ENCODE measurements at regions not wholly inside any gene's neighbourhood (a gene's known extent, or its start where the extent isn't known, plus 50 kb on each side); places are given as distances from the start of the nearest gene placed in this dataset.

DNA sequence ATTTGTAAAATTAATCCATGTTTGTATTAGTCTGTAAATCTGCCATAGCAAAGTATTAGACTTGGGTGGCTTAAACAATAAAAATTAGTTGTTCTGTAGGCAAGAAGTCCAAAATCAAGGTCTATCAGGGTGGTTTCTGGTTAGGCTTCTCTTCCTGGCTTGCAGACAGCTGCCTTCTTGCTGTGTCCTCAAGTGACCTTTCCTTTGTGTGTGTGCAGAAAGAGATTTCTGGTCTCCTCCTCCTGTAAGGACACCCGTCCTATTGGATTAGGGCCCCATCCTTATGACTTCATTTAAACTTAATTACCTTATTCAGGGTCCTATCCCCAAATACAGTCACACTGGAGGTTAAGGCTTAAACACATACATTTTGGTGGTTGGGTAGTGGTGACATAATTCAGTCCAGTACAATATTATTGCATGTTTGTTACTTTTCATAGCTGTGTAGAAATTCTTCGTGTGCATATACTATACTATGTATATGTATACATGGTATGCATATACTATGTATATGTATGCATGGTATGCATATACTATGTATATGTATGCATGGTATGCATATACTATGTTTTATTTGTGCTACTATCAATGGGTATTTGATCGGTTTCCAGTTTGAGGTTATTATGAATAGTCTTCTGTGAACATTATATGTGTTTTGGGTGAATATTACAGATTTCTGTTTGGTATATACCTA is 57.9 kb upstream of the RNU6-1 start:
- Mint-ChIP-seq H3K27ac (no peak overlapping the region), H3K9me3 (ENCODE audit: insufficient read depth) (peaks cover 2% of the 10 kb centered on the region), H3K4me1 (no peaks in the 10 kb centered on the region), H3K27me3 (no peaks in the 10 kb centered on the region), H3K4me3 (no peak overlapping the region)
- Histone ChIP-seq H3K9ac (ENCODE audit: low read length) (no peak overlapping the region), H2AFZ (ENCODE audit: insufficient read depth, low read depth, low read length, poor library complexity, severe bottlenecking) (no peak overlapping the region), H3K27ac (ENCODE audit: low read length in 2 of 2) (no peak overlapping the region), H4K20me1 (ENCODE audit: control insufficient read depth, insufficient read depth, low read length, poor library complexity, severe bottlenecking) (no peaks in the 10 kb centered on the region), H3K79me2 (ENCODE audit: control insufficient read depth, insufficient read depth, low read length) (no peaks in the 10 kb centered on the region), H3K4me3 (ENCODE audit: control extremely low read depth in 1 of 5, extremely low read depth in 1 of 5, insufficient read depth in 1 of 5, low read depth in 2 of 5, low read length in 4 of 5) (no peak overlapping the region), H3K4me2 (replicated peaks; ENCODE audit: low read depth, low read length, poor library complexity, severe bottlenecking) (no peak overlapping the region), H3K4me1 (ENCODE audit: control insufficient read depth in 2 of 2, insufficient read depth in 2 of 2, low read length in 2 of 2) (no peaks in the 10 kb centered on the region), H3K27me3 (replicated peaks in 1 of 4; ENCODE audit: control extremely low read depth in 1 of 4, control insufficient read depth in 3 of 4, insufficient read depth in 4 of 4, low read length in 3 of 4) (peaks cover 0 to 3% (median 0%) of the 10 kb centered on the region in 4 experiments), H3K36me3 (replicated peaks in 1 of 2; ENCODE audit: control extremely low read depth in 1 of 2, control insufficient read depth in 1 of 2, extremely low read depth in 1 of 2, insufficient read depth in 2 of 2, low read length in 1 of 2) (no peaks in the 10 kb centered on the region), H3K9me3 (ENCODE audit: control extremely low read depth in 1 of 3, control insufficient read depth in 2 of 3, insufficient read depth in 1 of 3, low read length in 2 of 3) (peaks cover 0 to 8% (median 0%) of the 10 kb centered on the region in 3 donors)
- ChIA-PET POLR2A (no interaction called here), CTCF (no interaction called here)
- no CpG with 5 or more reads among the region's 3 CpGs for WGBS (ENCODE audit: insufficient coverage)
- ATAC-seq (ENCODE audit: low read depth) (no peak), DNase-seq (no peak)
- TF ChIP-seq CTCF (IDR thresholded peaks at IDR 0.05) (no peak), EZH2 (IDR thresholded peaks at IDR 0.05; ENCODE audit: borderline replicate concordance, insufficient read depth, low read depth, low read length, poor library complexity, severe bottlenecking) (no peak)
- intact Hi-C loops (cut with micrococcal nuclease), result no loop called here

DNA sequence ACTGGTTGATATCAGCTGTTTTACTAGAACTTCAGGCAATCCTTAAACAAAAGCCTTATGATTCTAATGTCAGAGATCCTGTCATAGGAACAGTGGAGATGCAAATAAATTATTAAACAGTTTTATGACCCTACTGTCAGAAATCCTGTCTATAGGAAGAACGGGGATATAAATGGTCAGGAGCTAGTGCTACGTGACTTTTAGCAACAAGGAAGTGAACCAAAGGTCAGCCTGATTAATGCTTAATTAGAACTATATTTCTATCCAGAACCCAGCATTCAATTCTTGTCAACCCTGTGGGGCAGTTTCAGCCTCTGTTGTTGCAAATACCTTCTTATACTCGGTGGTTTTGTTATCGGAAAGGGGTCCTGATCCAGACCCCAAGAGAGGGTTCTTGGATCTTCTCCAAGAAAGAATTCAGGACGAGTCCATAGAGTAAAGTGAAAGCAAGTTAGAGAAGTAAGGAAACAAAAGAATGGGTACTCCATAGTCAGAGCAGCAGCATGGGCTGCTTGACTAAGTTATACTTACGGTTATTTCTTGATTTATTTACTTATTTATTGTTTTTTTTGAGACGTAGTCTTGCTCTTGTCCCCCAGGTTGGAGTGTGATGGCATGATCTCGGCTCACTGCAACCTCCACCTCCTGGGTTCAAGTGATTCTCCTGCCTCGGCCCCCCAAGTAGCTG is 59.9 kb upstream of the RNU6-1 start:
- intact Hi-C loops (cut with micrococcal nuclease), result no loop called here
- Histone ChIP-seq H3K27ac (ENCODE audit: low read length in 2 of 2) (no peak overlapping the region), H4K20me1 (ENCODE audit: control insufficient read depth, insufficient read depth, low read length, poor library complexity, severe bottlenecking) (no peaks in the 10 kb centered on the region), H3K79me2 (ENCODE audit: control insufficient read depth, insufficient read depth, low read length) (no peaks in the 10 kb centered on the region), H3K4me3 (ENCODE audit: control extremely low read depth in 1 of 5, extremely low read depth in 1 of 5, insufficient read depth in 1 of 5, low read depth in 2 of 5, low read length in 4 of 5) (no peak overlapping the region), H2AFZ (ENCODE audit: insufficient read depth, low read depth, low read length, poor library complexity, severe bottlenecking) (no peak overlapping the region), H3K9ac (ENCODE audit: low read length) (no peak overlapping the region), H3K4me2 (replicated peaks; ENCODE audit: low read depth, low read length, poor library complexity, severe bottlenecking) (no peak overlapping the region), H3K27me3 (replicated peaks in 1 of 4; ENCODE audit: control extremely low read depth in 1 of 4, control insufficient read depth in 3 of 4, insufficient read depth in 4 of 4, low read length in 3 of 4) (peaks cover 0 to 3% (median 0%) of the 10 kb centered on the region in 4 experiments), H3K9me3 (ENCODE audit: control extremely low read depth in 1 of 3, control insufficient read depth in 2 of 3, insufficient read depth in 1 of 3, low read length in 2 of 3) (peaks cover 0 to 4% (median 0%) of the 10 kb centered on the region in 3 donors), H3K4me1 (ENCODE audit: control insufficient read depth in 2 of 2, insufficient read depth in 2 of 2, low read length in 2 of 2) (no peaks in the 10 kb centered on the region), H3K36me3 (replicated peaks in 1 of 2; ENCODE audit: control extremely low read depth in 1 of 2, control insufficient read depth in 1 of 2, extremely low read depth in 1 of 2, insufficient read depth in 2 of 2, low read length in 1 of 2) (no peaks in the 10 kb centered on the region)
- 93% methylated on average over 4 of the region's 9 CpGs for WGBS (ENCODE audit: insufficient coverage)
- DNase-seq (no peak), ATAC-seq (ENCODE audit: low read depth) (no peak)
- H3K27me3 Mint-ChIP-seq, result no peaks in the 10 kb centered on the region
- TF ChIP-seq CTCF (IDR thresholded peaks at IDR 0.05) (no peak), EZH2 (IDR thresholded peaks at IDR 0.05; ENCODE audit: borderline replicate concordance, insufficient read depth, low read depth, low read length, poor library complexity, severe bottlenecking) (no peak)
- no peak overlapping the region for H3K4me3 Mint-ChIP-seq
- H3K9me3 Mint-ChIP-seq (ENCODE audit: insufficient read depth), result peaks cover 2% of the 10 kb centered on the region
- H3K4me1 Mint-ChIP-seq, result no peaks in the 10 kb centered on the region
- ChIA-PET CTCF (no interaction called here), POLR2A (no interaction called here)
- H3K27ac Mint-ChIP-seq, result no peak overlapping the region
